ENCODE measurements at regions not wholly inside any gene's neighbourhood (a gene's known extent, or its start where the extent isn't known, plus 50 kb on each side); places are given as distances from the start of the nearest gene placed in this dataset.

GRCh38 chr9:107925749-107926297 lies 436.3 kb upstream of the KLF4 start:
- no peak for TF ChIP-seq EZH2phosphoT487 (IDR thresholded peaks at IDR 0.05; ENCODE audit: borderline replicate concordance, low read length)
- no peak for TF ChIP-seq CTCF (IDR thresholded peaks at IDR 0.05; ENCODE audit: low read depth, low read length, poor library complexity, severe bottlenecking)
- no peaks in the 10 kb centered on the region for H4K20me1 ChIP-seq (ENCODE audit: control insufficient read depth, insufficient read depth, low read depth, low read length)
- H3K27ac ChIP-seq (ENCODE audit: low read depth, low read length) = no peak overlapping the region
- no peaks in the 10 kb centered on the region for H3F3A ChIP-seq (ENCODE audit: control insufficient read depth, insufficient read depth)
- H3K9me3 ChIP-seq (ENCODE audit: control insufficient read depth, insufficient read depth, low read length) = no peaks in the 10 kb centered on the region
- no peaks in the 10 kb centered on the region for H3K27me3 ChIP-seq (ENCODE audit: control insufficient read depth, low read length)
- no peaks in the 10 kb centered on the region for H3K79me2 ChIP-seq (ENCODE audit: control insufficient read depth, low read length)
- no peak overlapping the region for H3K4me2 ChIP-seq (ENCODE audit: low read length)
- no peak overlapping the region for H3K4me3 ChIP-seq (ENCODE audit: low read length)
- no peaks in the 10 kb centered on the region for H3K4me1 ChIP-seq (ENCODE audit: control insufficient read depth, low read length)
- H3K9me2 ChIP-seq (replicated peaks; ENCODE audit: control insufficient read depth, low read length) = no peaks in the 10 kb centered on the region
- H3K36me3 ChIP-seq (ENCODE audit: control insufficient read depth, low read length) = no peaks in the 10 kb centered on the region

- Histone ChIP-seq H3K9me2 (replicated peaks; ENCODE audit: control insufficient read depth, low read length) (no peaks in the 10 kb centered on the region), H3K4me2 (ENCODE audit: low read length) (no peak overlapping the region), H3K79me2 (ENCODE audit: control insufficient read depth, low read length) (no peaks in the 10 kb centered on the region), H3K36me3 (ENCODE audit: control insufficient read depth, low read length) (no peaks in the 10 kb centered on the region), H4K20me1 (ENCODE audit: control insufficient read depth, insufficient read depth, low read depth, low read length) (no peaks in the 10 kb centered on the region), H3K27ac (ENCODE audit: low read depth, low read length) (no peak overlapping the region), H3K4me1 (ENCODE audit: control insufficient read depth, low read length) (no peaks in the 10 kb centered on the region), H3F3A (ENCODE audit: control insufficient read depth, insufficient read depth) (no peaks in the 10 kb centered on the region), H3K4me3 (ENCODE audit: low read length) (no peak overlapping the region), H3K27me3 (ENCODE audit: control insufficient read depth, low read length) (no peaks in the 10 kb centered on the region), H3K9me3 (ENCODE audit: control insufficient read depth, insufficient read depth, low read length) (no peaks in the 10 kb centered on the region)
- TF ChIP-seq EZH2phosphoT487 (IDR thresholded peaks at IDR 0.05; ENCODE audit: borderline replicate concordance, low read length) = no peak
- no peak for TF ChIP-seq CTCF (IDR thresholded peaks at IDR 0.05; ENCODE audit: low read depth, low read length, poor library complexity, severe bottlenecking)
Observed at GRCh38 chr9:107922260-107922659, 432.7 kb upstream of the KLF4 start.

GRCh38 chr9:107919263-107919662 lies 429.7 kb upstream of the KLF4 start:
- Histone ChIP-seq H3K9me3 (ENCODE audit: control insufficient read depth, insufficient read depth, low read length) (no peaks in the 10 kb centered on the region), H3K4me2 (ENCODE audit: low read length) (no peak overlapping the region), H3K27me3 (ENCODE audit: control insufficient read depth, low read length) (no peaks in the 10 kb centered on the region), H3K9me2 (replicated peaks; ENCODE audit: control insufficient read depth, low read length) (no peaks in the 10 kb centered on the region), H3F3A (ENCODE audit: control insufficient read depth, insufficient read depth) (no peaks in the 10 kb centered on the region), H3K36me3 (ENCODE audit: control insufficient read depth, low read length) (no peaks in the 10 kb centered on the region), H3K79me2 (ENCODE audit: control insufficient read depth, low read length) (no peaks in the 10 kb centered on the region), H3K4me3 (ENCODE audit: low read length) (no peak overlapping the region), H3K4me1 (ENCODE audit: control insufficient read depth, low read length) (no peaks in the 10 kb centered on the region), H3K27ac (ENCODE audit: low read depth, low read length) (no peak overlapping the region), H4K20me1 (ENCODE audit: control insufficient read depth, insufficient read depth, low read depth, low read length) (no peaks in the 10 kb centered on the region)
- no peak for TF ChIP-seq CTCF (IDR thresholded peaks at IDR 0.05; ENCODE audit: low read depth, low read length, poor library complexity, severe bottlenecking)
- TF ChIP-seq EZH2phosphoT487 (IDR thresholded peaks at IDR 0.05; ENCODE audit: borderline replicate concordance, low read length) = no peak
